Stomach (tissue), 4 donors: ENCODE measurements at regions not wholly inside any gene's neighbourhood (a gene's known extent, or its start where the extent isn't known, plus 50 kb on each side); places are given as distances from the start of the nearest gene placed in this dataset.

Experiments used
- CTCF ChIP-seq, 7 experiments: fragments of 450-650 bp in 4 of 7; fragments of 200-600 bp in 3 of 7; sonication (generic) in 3 of 7; IDR thresholded peaks; one replicate each; pipeline ENCODE4 v1.5.1; 2016 to 2019; ENCODE audit warnings: antibody characterized with exemption in 7 of 7, control low read depth in 2 of 7, mild to moderate bottlenecking in 1 of 7
- EP300 ChIP-seq: sonication (generic); formaldehyde crosslinking; IDR thresholded peaks from one replicate; pipeline ENCODE4 v1.6.1; 2017; ENCODE audit warnings: antibody characterized with exemption
- POLR2A ChIP-seq, 4 donors: fragments of 450-650 bp; IDR thresholded peaks; one replicate each; pipeline ENCODE4 v1.6.1; 2016; ENCODE audit warnings: antibody characterized with exemption in 4 of 4, control low read depth in 2 of 4, mild to moderate bottlenecking in 1 of 4, moderate library complexity in 1 of 4
- POLR2AphosphoS5 ChIP-seq, 3 donors: sonication (generic); formaldehyde crosslinking; IDR thresholded peaks; one replicate each; pipeline ENCODE4 v1.6.1; 2016; ENCODE audit warnings: antibody characterized with exemption in 3 of 3

- TF ChIP-seq CTCF (IDR thresholded peaks at IDR 0.05), result no peak
- TF ChIP-seq POLR2A (IDR thresholded peaks at IDR 0.05), result no peak
- TF ChIP-seq POLR2AphosphoS5 (IDR thresholded peaks at IDR 0.05), result no peak
- no peak for TF ChIP-seq EP300
Observed at GRCh38 chr7:21099432-21099831, 312.7 kb upstream of the SP8 start.
